ENCODE measurements at regions not wholly inside any gene's neighbourhood (a gene's known extent, or its start where the extent isn't known, plus 50 kb on each side); places are given as distances from the start of the nearest gene placed in this dataset.
A peak's percentile ranks its signal among the peaks of the same experiment; 100 is the strongest.

GRCh38 chr3:40968666-40969065 lies 230.6 kb upstream of the CTNNB1 start:
- Histone ChIP-seq H3K79me2 (ENCODE audit: insufficient read depth, low read length) (no peaks in the 10 kb centered on the region), H3K9me3 (replicated peaks in 1 of 2; ENCODE audit: control insufficient read depth in 1 of 2, insufficient read depth in 1 of 2, low read length in 2 of 2) (no peaks in the 10 kb centered on the region), H3K4me2 (replicated peaks; ENCODE audit: extremely low read depth, low read length, poor library complexity, severe bottlenecking) (no peak overlapping the region), H2AFZ (ENCODE audit: insufficient read depth, low read depth, low read length, poor library complexity, severe bottlenecking) (no peak overlapping the region), H3K27ac (ENCODE audit: low read depth in 1 of 2, low read length in 2 of 2) (no peak overlapping the region), H3K36me3 (replicated peaks in 1 of 2; ENCODE audit: control insufficient read depth in 1 of 2, insufficient read depth in 2 of 2, low read length in 2 of 2) (no peaks in the 10 kb centered on the region), H3K9ac (ENCODE audit: insufficient read depth, low read length, poor library complexity, severe bottlenecking) (no peak overlapping the region), H4K20me1 (ENCODE audit: insufficient read depth, low read length) (no peaks in the 10 kb centered on the region), H3K27me3 (ENCODE audit: control insufficient read depth in 2 of 2, insufficient read depth in 2 of 2, low read length in 2 of 2) (no peaks in the 10 kb centered on the region), H3K4me1 (ENCODE audit: control insufficient read depth in 1 of 2, insufficient read depth in 2 of 2, low read length in 2 of 2) (peaks cover 18 to 27% of the 10 kb centered on the region in 2 donors), H3K4me3 (replicated peaks in 1 of 3; ENCODE audit: low read depth in 2 of 3, low read length in 3 of 3) (no peak overlapping the region)
- Mint-ChIP-seq H3K4me1 (peaks cover 32% of the 10 kb centered on the region), H3K4me3 (no peak overlapping the region), H3K36me3 (peaks cover 2 to 5% of the 10 kb centered on the region in 2 donors), H3K27me3 (ENCODE audit: low read depth in 3 of 3) (peaks cover 0 to 8% (median 3%) of the 10 kb centered on the region in 3 donors), H3K9me3 (peaks cover 0 to 11% (median 6%) of the 10 kb centered on the region in 7 donors), H3K27ac (peak overlapping the region in 4 of 7 donors; percentile 33 to 85 (median 58))
- no peak for TF ChIP-seq CTCF (IDR thresholded peaks at IDR 0.05)
- intact Hi-C loops (cut with micrococcal nuclease), result no loop called here
- no peak for DNase-seq
- WGBS (ENCODE audit: insufficient coverage), result no CpG with 5 or more reads among the region's 1 CpG

- Mint-ChIP-seq H3K27me3 (ENCODE audit: low read depth in 3 of 3) (peaks cover 0 to 8% (median 3%) of the 10 kb centered on the region in 3 donors), H3K4me1 (peaks cover 35% of the 10 kb centered on the region), H3K4me3 (no peak overlapping the region), H3K27ac (peak overlapping the region in 5 of 7 donors; percentile 33 to 85 (median 58)), H3K36me3 (peaks cover 2 to 6% of the 10 kb centered on the region in 2 donors), H3K9me3 (peaks cover 0 to 10% (median 6%) of the 10 kb centered on the region in 7 donors)
- no peaks in the 10 kb centered on the region for H3K36me3 ChIP-seq (replicated peaks in 1 of 2; ENCODE audit: control insufficient read depth in 1 of 2, insufficient read depth in 2 of 2, low read length in 2 of 2)
- no peaks in the 10 kb centered on the region for H4K20me1 ChIP-seq (ENCODE audit: insufficient read depth, low read length)
- no peaks in the 10 kb centered on the region for H3K27me3 ChIP-seq (ENCODE audit: control insufficient read depth in 2 of 2, insufficient read depth in 2 of 2, low read length in 2 of 2)
- WGBS (ENCODE audit: insufficient coverage), result 89% methylated on average over 2 of the region's 3 CpGs
- peak overlapping the region in 1 of 2 donors; percentile 1 for H3K27ac ChIP-seq (ENCODE audit: low read depth in 1 of 2, low read length in 2 of 2)
- H3K4me3 ChIP-seq (replicated peaks in 1 of 3; ENCODE audit: low read depth in 2 of 3, low read length in 3 of 3), result no peak overlapping the region
- H3K79me2 ChIP-seq (ENCODE audit: insufficient read depth, low read length), result no peaks in the 10 kb centered on the region
- intact Hi-C loops (cut with micrococcal nuclease), result no loop called here
- TF ChIP-seq CTCF (IDR thresholded peaks at IDR 0.05), result no peak
- H3K9ac ChIP-seq (ENCODE audit: insufficient read depth, low read length, poor library complexity, severe bottlenecking), result no peak overlapping the region
- no peak for DNase-seq
- H3K9me3 ChIP-seq (replicated peaks in 1 of 2; ENCODE audit: control insufficient read depth in 1 of 2, insufficient read depth in 1 of 2, low read length in 2 of 2), result no peaks in the 10 kb centered on the region
- no peak overlapping the region for H3K4me2 ChIP-seq (replicated peaks; ENCODE audit: extremely low read depth, low read length, poor library complexity, severe bottlenecking)
- peaks cover 18 to 27% of the 10 kb centered on the region in 2 donors for H3K4me1 ChIP-seq (ENCODE audit: control insufficient read depth in 1 of 2, insufficient read depth in 2 of 2, low read length in 2 of 2)
- H2AFZ ChIP-seq (ENCODE audit: insufficient read depth, low read depth, low read length, poor library complexity, severe bottlenecking), result no peak overlapping the region
Measured at GRCh38 chr3:40969341-40969740, 230.0 kb upstream of the CTNNB1 start.

Measured in CD14-positive monocyte (primary cell).